Right ventricle myocardium inferior (tissue), 1 donor: ENCODE measurements at regions not wholly inside any gene's neighbourhood (a gene's known extent, or its start where the extent isn't known, plus 50 kb on each side); places are given as distances from the start of the nearest gene placed in this dataset.

ENCODE experiments used
- ATAC-seq: fragments of 200-7000 bp; cut with Tn5 transposase; one replicate; pipeline ENCODE4 v1.9.1; 2020; ENCODE audit warnings: mild to moderate bottlenecking, moderate library complexity
- DNase-seq: peaks from one replicate; pipeline ENCODE4 v3.0.0; 2021; ENCODE audit errors: missing footprints
- intact Hi-C: fragments of 100-400 bp; cut with DNase I; formaldehyde crosslinking; loops from one replicate; pipeline ENCODE4 v1.11.0; 2022
- donor health status: DM: no; HTN: yes; CAD: no; lungs with severe emphysema.

DNA sequence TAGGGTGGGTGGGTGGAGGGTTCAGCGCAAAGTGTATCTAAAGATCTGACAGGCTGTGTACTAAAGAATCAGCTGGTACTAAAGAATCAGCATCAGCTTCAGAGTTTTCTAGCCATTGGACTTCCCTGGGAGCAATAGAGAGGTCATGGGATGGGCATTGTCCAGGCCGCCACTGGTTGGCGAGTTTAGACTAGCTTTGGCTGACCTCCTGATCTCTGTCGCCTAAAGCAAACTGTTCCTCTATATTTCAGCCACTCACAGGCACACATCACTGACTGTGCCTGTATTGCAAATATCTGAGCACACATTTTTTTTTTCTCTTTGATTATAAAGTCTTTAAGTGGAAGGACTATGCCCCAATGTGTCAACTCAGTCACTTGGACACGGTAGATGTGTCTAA lies 267.8 kb upstream of the SKOR2 start:
- intact Hi-C loops, result no loop called here
- no peak for ATAC-seq
- no peak for DNase-seq

DNA sequence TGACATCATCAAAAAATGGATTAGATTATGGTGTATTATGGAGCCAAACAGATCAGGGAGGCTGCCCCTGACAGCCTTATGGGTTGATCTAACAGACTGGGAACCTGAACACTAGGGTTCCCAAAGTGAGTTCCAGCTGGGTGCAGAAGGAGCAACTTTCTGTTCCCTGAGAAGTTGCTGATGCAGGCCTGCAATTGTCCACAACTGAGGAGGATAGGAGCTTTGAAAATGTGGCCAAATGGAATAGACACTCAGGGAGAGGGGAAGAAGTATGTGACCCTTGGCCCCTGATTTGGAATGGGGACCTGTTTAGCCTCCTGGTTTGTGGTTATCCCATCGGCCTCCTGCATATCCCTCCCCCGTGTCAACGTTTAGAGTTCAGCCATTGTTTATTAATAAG lies 262.2 kb upstream of the SKOR2 start:
- ATAC-seq (no peak), DNase-seq (no peak)
- intact Hi-C loops, result no loop called here

DNA sequence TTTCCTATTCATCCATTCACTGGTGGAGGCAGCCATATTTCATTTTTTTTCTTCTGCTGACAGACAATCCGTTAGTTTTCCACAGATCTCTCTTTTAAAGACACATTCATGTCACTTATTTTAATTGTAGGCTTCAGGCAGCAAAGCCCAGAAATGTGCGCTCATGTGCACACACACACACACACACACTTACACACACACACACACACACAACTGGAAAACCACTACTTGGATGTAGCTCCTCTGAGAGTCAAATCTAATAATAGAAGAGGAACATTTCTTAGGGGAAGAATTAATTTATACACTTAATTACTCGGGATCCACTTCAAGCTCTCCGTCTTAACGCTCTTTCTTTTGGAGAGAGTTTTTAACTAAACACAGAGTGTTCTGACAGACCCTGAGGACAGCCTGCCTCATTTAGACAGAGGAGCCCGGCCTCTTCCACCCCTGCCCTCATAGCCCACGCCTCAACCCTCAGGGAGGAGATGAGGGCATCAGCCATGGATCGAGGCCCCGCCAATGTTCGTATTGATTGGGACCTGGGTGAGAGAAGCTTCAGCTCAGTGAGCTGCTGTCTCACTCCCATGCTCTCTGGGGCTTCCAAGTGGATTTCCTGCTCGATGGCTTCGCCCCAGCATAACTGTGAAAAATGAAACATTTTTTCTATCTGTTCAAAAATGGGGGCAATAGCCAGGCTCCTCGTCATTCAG lies 261.4 kb upstream of the SKOR2 start:
- intact Hi-C loops, result no loop called here
- no peak for ATAC-seq

DNA sequence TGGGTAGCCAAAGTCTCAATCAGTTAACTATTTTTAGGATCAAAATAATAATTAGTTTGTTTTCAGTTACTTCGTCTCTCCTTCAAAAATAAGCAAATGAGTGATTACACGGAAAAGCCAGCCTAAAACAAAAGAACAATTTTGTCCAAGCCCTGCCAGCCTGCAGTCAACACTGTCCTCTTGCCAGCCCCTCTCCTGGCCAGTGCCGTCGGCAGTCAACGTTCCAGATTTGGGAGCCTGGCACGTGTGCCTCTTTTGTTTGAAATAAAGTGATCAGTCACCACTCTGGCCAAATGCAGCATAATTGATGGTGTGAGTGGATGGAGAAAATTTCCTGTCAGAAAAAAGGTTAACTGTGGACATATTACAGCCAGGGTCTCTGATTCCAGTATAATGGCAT lies 260.6 kb upstream of the SKOR2 start:
- ATAC-seq (no peak), DNase-seq (no peak)
- intact Hi-C loops, result no loop called here

More for the DNA sequence above, 261.4 kb upstream of the SKOR2 start:
- DNase-seq, result no peak

DNA sequence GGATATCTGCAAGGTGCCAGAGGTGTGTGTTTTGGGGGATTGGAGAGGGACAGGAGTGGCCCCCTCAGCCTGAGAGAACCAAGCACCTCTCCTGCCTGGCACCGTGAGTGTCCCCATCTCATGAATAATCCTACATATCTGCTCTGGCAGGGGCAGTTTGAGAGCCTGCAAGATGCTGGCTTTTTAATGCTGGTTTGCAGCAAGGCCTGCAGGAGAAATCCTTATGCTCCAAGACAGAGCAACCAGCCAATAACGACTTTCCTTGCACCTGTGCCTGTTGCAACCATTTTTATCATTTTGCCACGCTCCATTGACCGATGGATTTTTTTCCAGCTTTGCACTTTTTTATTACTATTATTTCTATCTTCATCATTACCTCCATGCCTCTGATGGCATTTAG lies 259.4 kb upstream of the SKOR2 start:
- intact Hi-C loops, result no loop called here
- DNase-seq (no peak), ATAC-seq (no peak)

DNA sequence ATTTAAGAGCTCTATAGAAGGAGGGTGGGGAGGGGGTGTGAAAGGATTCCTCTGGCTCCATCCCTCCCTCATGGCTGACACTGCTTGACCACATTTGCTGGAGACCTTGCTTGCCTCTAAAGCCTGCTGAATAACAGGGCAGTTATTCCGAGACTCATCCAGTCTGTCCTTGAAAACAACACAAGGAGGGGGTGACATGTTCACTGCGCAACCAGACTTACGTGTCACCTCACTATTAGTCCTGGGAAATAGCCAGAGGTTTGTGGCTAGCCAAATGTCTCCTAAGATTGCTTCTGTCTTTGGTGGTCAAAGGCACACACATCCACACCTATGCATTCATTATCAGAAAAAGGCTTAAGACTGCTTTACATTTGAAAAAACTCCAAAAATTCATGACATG lies 256.2 kb upstream of the SKOR2 start:
- intact Hi-C loops, result no loop called here
- DNase-seq (no peak), ATAC-seq (no peak)

DNA sequence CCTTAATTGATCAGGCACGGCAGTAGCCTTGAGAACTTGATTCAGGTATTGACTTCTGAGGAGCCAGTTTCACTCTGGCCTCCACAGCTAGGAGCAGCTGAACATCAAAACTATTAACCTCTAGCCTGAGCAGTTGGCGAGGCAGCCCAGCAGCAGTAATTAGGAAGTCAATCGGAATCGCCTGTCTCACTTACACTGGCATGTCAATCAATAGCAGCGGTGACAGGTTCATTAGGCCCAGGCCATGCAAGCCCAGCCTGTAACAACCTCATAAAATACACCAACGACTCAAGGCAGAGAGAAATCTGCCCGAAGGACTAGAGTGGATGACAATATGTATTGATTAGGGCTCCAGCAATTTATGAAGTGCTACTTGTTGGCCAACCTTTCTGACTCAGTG lies 255.4 kb upstream of the SKOR2 start:
- DNase-seq, result no peak
- no peak for ATAC-seq
- intact Hi-C loops, result no loop called here

DNA sequence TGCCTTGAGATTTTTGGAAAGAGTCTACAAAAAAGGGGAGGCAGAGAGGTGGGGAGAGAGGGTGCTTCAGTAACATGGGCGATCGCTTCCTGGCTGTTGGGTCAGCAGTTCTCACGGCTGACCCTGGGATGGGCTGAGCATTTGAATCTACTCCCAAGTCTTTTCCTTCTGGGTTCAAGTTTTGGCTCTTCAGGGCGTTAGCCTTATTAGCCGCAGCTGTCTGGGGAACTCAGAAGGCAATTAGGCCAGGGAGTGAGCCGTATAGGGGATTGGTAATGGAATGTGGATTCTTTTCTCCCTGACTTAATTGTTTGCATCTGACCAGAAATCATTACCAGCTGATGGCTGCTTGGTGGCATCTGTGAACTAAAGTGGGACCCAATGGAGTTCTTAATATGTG lies 250.5 kb upstream of the SKOR2 start:
- DNase-seq (no peak), ATAC-seq (no peak)
- intact Hi-C loops, result no loop called here

DNA sequence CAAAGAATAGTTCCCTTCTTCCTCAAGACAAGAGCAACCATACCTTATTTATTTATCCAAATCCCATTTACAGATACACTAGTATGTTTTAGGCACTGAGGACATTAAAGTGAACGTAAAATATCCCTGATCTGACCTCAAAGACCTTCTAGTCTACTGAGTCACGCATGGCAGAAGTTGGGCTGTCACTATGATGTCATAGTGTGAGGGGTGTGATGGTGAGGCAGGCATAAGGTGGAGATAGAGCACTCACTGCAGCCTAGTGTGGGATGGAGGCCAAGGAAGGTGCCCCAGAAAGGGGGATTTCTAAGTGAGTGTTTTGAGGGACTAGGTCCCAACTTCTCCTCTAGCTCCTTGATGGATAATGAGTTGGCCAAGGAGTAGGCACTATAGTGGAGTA lies 249.5 kb upstream of the SKOR2 start:
- no peak for DNase-seq
- intact Hi-C loops, result no loop called here
- ATAC-seq, result no peak

DNA sequence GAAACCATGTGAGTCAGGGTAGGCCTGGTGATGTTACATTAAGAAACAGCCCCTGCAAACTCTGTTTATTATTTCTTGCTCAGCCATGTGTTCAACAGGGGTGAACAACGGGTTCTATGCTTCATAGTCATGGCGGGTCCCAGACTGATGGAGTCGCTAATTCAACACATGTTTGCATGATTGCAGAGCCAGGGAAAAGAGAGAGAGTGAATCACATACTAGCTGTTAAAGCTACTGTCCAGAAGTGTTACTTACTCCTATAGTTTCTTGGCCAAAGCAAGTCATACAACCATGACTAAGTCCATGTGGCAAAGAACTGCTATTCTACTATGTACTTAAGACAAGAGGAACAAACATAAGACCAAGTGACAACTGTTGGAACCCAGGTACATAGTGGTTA lies 241.2 kb upstream of the SKOR2 start:
- ATAC-seq, result no peak
- DNase-seq, result no peak
- intact Hi-C loops, result no loop called here

DNA sequence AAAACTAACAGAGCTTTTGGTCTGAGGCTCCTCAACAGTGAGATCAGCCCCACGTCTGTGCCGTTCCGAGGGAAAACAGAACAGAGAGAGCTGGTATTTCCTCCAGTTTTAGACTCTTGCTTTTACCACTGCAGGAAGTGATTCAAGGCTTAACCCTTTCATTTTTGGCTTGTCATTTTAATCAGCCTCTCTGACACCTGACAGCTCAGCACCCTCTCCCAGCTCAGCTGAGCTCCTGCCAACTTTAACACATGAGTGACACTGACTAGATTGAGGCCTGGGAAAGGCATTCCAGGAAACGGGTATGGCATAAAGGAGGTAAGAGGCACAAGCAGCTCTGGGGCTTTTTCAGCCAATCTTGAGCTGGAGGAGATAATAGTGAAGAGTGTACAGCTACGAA lies 239.4 kb upstream of the SKOR2 start:
- DNase-seq, result no peak
- ATAC-seq, result peak; percentile 64

DNA sequence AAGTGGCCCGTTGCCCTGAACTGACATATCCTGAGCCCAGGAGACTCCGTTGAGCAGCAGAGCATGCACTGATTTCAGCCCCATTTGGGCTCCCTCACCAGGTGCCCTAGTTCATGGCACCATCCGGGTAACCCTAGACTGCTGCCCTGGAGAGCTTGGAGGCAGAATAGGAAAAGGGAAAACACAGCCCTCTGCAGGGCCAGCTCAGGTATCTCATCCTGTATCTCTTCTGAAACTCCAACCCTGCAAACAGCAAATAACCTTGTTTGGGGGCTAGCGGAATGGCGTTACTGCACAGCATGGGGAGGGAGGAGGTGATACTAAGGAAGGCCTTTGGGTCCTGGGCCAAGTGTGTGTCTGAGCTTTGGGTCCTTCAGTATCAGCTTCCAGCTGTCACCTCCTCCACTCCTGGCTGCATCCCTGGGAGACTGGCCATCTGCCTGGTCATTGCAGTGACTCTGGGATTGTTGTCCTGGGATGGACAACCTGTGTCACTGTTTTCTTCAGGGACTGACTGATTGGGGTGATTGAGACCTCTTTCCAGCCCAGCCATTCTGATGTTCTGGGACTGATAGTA lies 233.8 kb upstream of the SKOR2 start:
- ATAC-seq, result peak; percentile 57
- DNase-seq, result no peak
- intact Hi-C loops, result no loop called here

More for the DNA sequence above, 239.4 kb upstream of the SKOR2 start:
- intact Hi-C loops, result no loop called here

DNA sequence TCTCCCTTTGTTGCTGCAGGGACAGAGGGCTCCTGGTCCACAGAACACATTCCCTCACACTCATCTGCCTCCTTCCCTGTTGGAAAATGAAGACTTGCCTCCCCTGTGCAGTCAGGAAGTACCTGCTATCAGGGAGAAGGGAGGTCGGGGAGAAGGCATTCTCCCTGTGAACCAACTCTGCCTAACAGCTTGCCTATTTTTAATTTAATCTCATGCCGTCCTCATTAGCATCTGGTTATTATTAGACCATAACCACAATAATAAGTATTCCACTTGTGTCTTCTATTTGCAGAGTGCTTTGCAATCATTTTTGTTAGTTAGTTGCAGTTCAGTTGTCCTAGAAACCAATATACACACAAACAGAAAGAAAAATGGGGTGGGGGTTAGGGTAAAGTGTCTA lies 232.6 kb upstream of the SKOR2 start:
- intact Hi-C loops, result no loop called here
- ATAC-seq (peak; percentile 61), DNase-seq (no peak)

DNA sequence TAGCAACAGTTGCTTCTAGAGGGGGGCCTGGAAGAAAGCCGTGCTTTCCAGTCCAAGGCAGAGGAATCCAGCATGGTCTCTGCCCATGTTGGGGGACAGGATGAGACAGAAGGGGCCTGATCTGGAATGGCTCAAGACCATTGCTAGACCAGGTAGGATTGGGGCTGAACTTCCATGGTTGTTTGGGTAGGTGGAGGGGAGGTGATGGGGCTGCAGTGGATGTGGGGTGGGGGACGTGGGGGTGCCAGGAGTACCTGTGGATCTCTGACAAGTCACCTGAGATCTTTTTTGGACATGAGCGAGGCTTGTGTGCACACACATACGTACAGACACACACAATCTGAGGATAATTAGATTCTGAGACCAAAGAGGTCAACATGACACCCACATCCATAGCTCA lies 228.7 kb upstream of the SKOR2 start:
- DNase-seq (no peak), ATAC-seq (no peak)
- intact Hi-C loops, result no loop called here

DNA sequence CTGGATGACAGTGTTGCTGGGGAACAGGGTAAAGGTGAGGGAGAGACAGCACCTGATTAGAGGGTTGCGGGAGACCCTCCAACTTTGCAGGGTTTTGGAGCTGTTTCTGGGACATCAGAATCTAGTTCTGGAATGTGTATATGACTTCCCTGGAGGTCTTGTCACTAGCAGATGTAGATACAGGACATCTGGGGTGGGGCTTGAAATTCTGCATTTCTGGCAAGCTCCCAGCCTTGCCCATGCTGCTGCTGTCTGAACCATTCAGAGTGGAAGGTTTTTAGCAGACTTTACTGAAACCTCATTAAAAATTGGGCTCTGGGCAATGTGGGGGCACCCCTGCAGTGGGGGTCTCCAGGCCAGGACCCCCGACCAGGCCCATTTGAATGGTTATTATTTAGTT lies 220.3 kb upstream of the SKOR2 start:
- ATAC-seq (no peak), DNase-seq (no peak)
- intact Hi-C loops, result no loop called here

DNA sequence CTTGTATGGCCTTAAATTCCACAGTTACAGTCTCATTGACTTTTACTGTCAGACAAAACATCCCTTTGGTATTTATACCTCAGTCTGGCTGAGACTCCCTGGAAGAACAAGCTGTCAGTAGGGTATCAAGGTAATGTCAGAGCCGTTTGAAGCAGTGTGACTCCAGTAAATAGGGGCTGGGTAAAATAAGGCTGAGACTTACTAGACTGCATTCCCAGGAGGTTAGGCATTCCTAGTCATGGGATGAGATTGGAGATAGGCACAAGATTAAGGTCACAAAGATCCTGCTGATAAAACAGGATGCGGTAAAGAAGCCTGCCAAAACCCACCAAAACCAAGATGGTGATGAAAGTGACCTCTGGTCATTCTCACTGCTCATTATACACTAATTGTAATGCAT lies 219.5 kb upstream of the SKOR2 start:
- no peak for DNase-seq
- no peak for ATAC-seq
- intact Hi-C loops, result no loop called here

DNA sequence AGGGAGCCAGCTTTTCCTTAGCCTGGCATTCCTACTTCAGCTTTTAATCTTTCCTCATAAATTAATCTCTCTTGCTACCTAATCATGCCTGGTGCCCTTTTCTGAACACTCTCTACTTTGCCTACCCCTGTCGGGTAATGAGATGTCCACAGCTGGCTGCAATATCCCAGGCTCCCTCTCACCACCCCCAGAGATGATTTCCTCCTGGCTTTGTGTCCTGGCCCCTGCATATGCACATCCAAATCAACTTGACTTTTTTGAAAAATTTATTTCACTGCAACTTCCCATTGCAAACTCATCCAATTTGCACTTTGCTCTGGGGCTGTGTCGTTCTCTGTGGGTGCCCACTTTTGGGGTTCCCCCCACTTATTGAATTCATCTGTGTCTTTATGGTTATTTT lies 218.1 kb upstream of the SKOR2 start:
- ATAC-seq, result no peak
- no peak for DNase-seq
- intact Hi-C loops, result no loop called here

DNA sequence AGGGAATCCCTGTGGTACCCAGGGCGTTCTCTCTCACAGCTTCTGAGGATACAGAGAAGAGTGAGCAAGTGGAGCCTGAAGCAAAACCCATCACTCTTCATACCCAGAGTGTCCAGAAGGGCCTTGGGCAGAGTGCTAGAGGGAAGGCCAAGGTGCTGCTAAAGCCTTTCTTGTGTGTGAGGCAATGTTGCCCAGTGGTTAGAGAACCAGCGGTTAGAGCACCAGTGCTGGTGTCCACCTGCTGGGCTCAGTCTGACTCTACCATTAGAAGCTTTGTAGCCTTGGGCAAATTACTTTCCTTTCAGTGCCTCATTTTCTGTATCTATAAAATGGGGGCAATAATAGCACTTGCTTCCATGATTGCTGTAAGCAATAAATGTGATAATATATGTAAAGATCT lies 210.5 kb upstream of the SKOR2 start:
- DNase-seq, result no peak
- intact Hi-C loops, result no loop called here
- ATAC-seq, result no peak

DNA sequence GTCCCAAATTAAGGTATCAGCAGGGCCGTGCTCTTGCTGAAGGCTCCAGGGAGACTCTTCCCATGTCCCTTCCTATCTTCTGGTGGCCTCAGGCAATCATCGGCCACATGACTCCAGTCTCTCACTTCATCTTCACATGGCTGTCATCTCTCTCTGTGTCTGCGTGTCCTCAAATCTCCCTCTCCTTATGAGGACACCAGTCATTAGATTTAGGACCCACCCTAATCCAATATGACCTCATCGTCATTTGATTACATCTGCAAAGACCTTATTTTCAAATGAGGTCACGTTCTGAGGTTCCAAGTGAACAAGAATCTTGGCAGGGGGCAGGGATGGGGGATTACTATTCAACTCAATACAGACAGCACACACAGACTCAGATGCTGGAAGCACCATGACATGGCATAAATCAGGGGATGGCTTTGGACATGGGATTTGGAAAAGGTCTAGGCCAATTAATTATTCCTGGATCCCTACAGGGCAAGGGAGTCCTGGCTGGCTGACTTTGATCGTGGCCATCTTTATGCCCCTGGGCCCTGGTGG lies 210.0 kb upstream of the SKOR2 start:
- intact Hi-C loops, result no loop called here
- ATAC-seq (no peak), DNase-seq (no peak)

DNA sequence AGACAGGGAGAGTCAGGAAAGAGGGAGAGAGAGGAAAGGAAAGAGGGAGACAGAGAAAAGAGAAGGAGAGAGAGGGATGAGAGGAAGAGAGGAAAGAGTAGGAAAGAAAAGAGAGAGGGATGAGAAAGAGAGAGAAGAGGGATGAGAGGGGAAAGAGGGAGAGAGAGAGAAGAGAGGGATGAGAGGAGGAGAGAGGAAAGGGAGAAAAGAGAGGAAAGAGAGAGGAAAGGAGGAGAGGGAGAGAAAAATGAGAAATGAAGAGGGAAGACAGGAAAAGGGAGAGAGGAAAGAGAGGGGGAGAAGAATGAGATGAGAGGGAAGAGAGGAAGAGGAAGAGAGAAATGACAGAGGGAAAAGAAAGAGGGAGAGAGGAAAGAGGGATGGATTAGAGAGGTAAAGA lies 207.0 kb upstream of the SKOR2 start:
- ATAC-seq (no peak), DNase-seq (no peak)

DNA sequence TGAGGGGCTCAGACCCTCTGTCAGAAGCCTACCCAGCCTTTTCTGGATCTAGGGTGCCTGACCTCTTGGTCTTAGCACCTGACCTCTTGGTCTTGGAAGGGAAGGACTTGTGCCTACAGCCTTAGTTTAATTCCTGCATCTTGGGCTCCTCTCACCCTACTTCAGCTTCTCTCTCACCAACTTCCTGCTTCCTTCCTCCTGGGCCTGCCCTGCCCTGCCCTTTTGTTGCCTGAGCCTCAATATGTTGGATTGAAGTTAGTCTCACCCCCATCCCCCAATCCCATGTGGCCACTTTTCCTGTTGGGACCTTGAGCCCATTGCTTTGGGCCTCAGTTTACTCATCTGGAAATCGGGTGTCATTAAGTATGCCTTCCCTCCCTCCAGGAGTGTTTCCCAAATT lies 206.2 kb upstream of the SKOR2 start:
- intact Hi-C loops, result no loop called here
- DNase-seq, result no peak
- no peak for ATAC-seq

More for the DNA sequence above, 207.0 kb upstream of the SKOR2 start:
- intact Hi-C loops, result no loop called here
